Ammon's horn (tissue), 1 donor: ENCODE measurements at regions not wholly inside any gene's neighbourhood (a gene's known extent, or its start where the extent isn't known, plus 50 kb on each side); places are given as distances from the start of the nearest gene placed in this dataset.

ENCODE experiments used
- DNase-seq: peaks from one replicate; pipeline ENCODE4 v3.0.0-alpha.2; 2016; ENCODE audit warnings: low spot score

DNA sequence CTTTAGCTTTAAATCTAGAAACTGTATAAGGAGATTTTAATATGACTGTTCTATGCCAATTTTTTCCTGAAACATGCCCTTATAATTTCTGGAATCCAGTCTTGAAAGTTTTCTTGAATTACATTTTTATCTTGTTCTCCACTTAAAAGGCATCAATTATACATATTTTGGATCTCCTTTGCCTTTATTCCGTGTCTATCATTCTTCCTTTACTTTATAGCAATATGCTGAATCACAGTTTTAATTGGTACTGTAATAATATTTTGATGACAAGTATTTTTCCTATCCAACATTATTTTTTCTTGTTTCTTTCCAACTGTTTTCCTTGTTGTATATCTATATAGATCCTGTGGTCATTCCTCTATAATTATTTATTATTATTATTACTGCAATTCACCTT is 361.2 kb downstream of the PIK3R1 start:
- no peak for DNase-seq

DNA sequence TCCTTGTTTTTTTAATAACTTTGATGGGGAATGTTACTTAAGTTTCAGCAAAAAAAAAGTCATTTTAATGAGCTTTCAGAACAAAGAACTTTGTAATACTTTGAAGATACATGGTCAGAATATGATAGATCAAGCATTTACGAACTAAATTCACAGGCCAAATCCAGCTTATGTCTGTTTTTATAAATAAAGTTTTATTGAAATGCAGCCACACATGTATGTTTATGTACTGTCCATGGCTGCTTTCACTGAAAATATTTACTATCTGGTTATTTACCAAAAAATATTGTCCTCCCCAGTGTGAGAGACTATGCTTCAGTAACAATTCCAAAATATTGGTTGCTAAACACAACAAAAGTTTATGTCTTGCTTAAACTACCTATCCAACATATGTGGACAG is 366.7 kb downstream of the PIK3R1 start:
- no peak for DNase-seq

DNA sequence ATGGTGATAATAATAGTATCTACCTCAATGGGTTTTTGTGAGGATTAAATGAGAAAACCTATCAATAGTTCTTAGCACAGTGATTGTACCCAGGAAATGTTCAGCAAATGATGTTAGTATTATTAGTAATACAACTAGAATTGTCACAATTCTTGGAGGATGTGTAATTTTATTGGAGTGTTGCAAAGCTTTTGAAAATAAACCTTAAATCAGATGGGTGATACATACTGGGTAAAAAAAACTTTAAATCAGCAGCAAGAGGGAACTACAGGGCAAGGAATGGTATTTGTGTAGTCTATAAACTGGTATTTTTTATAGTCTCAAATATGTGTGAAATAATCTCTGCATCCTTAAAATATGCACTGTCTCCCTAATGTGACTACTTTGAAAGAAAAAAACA is 371.6 kb downstream of the PIK3R1 start:
- no peak for DNase-seq

DNA sequence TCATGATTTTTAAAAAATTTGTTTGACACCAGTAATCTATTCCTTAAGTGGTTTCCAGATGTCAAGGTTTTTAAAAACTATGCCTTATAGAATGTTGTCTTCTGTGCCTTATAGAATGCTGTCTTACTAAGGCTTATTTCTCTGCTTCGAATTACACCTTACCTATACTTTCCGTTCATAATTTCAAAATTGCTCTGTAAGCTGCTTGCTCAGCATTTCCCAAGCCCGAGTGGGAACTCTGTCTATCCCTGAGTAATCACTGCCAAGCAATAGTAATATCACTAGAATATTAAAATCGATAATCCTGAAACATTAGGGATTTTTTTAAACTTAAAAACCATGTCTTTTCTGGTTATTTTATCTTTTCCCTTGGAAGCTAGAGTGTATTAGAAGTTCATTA is 376.3 kb downstream of the PIK3R1 start:
- no peak for DNase-seq

DNA sequence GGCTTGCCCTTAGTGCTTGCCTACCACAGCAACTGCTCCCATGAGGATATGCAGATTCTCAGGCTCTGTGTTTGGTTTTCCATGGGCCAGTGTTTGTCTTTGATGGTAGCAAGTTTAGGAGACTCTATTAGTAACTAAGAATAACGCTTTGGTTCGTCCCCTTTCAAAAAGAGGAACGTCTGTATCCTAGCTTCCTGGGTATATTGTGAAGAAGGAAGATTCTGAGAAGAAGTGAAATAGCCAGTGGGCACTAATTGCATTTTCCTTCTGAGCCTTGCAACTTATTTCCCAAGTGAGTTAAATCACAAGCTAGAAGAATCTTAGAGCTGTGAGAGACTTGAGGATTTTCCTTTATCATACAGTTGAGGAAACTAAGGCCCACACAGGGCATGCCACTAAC is 376.8 kb downstream of the PIK3R1 start:
- DNase-seq: peak; percentile 17

DNA sequence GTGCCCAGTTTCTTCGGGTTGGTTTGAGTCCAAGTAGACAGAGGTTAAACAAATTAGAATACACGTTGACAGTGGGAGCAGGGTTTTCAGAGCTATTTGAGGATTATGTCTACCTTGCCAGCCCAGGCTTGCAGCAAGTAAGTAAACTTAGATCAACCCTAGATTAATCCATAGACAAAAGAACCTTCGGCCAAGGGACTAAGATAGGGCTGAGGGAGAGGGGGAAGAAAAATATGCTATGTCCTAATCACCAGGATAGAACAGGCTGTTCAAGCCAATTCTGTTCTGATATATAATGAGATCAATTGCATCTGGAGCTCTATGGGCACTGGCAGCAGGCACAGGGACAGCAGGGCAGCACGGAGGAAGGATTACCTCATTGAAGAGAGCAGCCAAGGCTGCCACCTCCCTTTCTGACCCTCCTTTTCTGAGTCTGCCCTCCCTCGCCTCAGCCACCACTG is 377.7 kb downstream of the PIK3R1 start:
- DNase-seq: no peak

DNA sequence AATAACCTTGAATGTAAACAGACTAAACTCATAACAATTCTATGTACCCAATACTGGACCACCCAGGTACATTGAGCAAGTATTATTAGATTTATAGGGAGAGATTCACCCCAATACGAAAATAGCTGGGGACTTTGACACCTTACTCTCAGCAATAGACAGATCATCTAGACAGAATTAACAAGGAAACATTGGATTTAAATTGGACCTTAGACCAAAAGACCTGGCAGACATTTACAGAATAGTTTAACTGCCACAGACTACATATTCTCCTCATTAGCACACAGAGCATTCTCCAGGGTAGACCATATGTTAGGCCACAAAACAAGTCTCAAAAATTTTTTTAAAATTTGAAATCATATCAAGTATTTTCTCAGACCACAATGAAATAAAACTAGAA is 397.4 kb downstream of the PIK3R1 start:
- no peak for DNase-seq

DNA sequence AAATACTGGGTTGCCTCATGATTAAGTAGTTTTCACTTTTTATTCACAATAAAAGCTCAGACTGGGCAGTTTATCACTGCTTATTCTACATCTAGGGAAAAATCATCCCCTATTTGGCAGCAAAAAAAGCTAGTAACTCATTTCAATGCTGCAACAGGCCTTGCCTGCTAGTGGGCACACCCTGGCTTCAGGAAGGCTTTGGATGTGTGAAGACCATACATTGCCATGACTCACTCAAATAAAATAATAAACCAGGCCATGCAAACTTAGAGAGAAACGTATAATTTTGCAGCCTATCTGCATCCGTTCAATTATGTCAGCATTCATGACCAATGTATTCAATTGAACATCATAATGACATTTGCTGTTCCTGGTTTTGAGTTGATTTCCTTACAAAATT is 402.9 kb downstream of the PIK3R1 start:
- DNase-seq: no peak

DNA sequence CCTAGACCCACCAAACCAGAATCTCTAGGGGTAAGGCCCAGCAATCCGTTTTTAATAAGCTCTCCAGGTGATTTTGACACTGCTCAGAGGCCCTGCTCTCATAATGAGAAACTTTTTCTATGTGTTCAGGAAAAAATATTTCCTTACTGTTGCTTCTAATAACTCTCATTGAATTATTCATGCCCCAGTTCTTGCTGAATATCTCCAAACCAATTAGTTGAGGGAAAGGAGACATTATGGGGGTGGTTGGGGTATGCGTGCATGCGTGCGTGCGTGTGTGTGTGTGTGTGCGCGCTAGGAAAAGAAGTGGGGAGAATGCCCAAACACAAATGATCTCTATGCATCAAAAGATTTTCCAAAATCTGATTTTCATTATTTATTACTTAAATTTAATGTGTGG is 411.4 kb downstream of the PIK3R1 start:
- no peak for DNase-seq

DNA sequence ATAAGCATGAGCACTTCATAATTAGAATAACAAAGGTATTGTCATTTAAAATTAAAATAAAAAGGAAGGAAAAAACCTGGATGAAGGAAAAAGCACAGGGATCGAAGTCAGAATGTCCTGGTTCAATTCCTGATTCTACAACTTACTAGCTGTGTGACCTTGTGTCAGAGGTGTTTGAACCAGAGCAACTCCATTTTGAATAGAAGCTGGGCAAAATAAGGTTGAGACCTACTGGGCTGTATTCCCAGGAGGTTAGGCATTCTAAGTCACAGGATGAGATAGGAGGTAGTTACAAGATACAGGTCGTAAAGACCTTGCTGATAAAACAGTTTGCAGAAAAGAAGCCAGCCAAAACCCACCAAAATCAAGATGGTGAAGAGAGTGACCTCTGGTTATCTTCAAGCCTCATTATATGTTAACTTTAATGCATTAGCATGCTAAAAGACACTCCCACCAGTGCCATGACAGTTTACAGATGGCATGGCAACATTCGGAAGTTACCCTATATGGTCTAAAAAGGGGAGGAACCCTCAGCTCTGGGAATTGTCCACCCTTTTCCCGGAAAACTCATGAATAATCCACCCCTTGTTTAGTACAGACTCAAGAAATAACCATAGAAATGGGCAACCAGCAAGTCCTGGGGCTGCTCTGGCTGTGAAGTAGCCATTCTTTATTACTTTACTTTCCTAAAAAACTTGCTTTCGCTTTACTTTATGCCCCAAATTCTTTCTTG is 412.7 kb downstream of the PIK3R1 start:
- DNase-seq: no peak

DNA sequence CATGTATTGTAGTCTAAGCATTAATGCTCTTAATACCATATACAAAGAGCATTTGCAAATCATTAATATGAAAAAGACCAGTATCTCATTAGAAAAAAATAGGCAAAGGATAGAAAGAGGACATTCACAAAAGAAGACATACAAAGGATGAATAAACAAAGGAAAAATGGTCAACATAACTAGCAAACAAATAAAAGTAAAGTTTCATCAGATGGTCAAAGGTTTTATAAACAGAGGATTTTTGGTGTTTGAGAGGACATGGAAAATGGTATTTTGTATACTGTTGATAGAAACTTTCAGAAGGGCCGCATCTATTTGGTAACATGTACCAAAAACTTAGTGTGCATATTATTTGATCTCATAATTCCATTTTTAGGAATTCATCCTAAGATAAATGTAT is 414.8 kb downstream of the PIK3R1 start:
- no peak for DNase-seq

DNA sequence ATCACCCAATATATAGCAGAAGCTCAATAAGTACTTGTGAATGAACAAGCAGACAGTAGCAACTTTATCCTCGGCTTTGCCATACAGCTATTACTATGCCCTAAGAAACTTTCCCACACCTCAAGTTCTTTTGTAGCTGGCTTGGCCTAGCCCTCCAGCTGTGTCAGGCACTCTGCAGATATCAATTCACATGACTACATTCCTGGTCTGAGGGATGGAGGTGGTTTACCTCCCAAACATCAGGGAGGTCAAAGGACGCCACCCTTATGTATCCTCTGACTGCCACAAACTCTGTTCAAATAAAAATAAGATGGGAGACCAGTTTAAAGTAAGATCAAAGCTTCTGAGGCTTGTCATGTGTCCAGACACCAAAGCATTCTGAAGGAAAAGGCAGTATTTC is 416.3 kb downstream of the PIK3R1 start:
- no peak for DNase-seq

DNA sequence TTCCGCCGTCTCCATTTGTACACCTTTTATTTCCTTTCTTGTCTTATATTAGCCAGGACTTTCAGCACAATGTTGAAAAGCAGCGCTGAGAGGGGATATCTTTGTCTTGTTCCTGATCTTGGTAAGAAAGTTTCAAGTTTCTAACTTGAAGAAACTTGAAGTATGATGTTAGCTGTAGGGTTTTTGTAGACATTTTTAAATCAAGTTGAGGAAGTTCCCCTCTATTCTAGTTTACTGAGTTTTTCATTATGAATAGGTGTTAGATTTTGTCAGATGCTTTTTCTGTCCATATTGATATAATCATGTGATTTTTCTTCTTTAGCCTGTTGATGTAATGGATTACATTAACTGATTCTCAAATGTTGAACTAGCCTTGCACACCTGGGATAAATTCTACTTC is 425.7 kb downstream of the PIK3R1 start:
- no peak for DNase-seq

DNA sequence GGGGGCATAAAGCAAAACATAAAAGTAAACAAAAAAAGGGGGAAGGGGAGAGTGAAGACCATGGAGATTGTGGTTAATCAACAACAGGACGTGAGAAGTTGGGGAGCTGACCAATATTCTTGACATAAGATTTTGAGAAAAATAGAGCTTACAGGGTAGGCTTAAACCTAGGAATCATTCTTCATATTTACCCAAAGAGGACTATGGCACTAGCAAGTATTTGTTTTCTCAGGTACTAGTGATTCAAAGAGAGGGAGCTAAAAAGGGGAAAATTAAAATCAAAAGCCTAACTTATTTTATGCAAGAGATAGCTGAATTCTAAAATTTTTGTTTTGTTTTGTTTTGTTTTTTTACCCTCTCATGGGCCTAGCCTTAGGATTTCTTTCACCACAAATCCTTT is 427.5 kb downstream of the PIK3R1 start:
- no peak for DNase-seq

DNA sequence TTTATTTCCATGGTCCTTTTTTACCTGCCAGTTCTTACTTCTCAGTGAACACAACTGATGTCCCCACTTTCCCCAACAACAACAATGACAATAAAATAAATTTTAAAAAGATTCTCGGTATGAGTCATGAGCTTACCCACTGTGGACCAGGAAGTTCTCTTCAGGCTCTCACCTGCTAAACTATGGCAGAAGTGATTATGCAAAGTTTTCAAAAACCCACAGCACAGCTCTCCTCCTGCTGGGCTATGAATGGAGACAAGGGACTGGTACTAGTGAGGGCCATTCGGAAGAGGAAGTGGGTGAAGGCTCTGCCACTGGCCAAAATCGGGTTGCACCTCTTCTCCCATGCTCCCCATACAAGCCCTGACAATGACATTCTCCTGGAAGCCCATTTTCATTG is 429.4 kb downstream of the PIK3R1 start:
- DNase-seq: no peak

DNA sequence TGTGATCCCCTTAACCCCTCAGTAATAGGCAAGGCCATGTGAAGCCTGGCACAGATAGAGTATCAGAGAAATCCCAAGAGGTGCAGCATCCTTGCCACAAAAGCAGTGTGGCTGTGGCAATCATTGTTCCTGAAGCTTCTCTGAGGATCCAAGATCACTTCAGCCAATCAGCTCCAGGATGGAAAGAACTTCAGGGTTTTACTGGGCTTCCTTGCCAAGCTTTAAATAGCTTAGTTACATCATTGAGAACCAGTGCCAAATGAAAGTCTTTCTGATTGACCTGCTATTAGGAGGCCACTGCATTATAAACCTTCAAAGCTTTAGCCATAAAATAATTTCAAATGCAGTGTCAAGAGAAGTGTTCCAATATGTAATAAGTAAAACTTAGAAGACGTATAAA is 430.6 kb downstream of the PIK3R1 start:
- no peak for DNase-seq

DNA sequence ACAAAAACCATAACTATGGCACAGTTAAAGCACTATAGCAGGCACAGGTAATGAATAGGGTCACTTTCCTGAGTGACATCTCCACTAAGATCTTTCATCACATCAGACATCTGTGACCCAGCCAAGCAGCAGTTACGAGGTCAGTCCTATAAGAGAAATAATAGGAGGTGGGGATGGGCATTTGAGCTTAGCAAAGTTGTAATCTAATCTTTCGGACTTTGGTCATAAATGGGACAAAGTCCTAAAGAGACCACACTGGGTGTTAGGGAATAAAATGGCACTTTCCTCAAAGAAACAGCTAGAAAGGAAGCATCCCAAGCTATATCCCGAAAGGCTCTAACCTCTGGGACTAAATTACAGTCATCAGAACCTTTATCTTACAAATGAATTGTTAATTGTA is 432.2 kb downstream of the PIK3R1 start:
- no peak for DNase-seq

DNA sequence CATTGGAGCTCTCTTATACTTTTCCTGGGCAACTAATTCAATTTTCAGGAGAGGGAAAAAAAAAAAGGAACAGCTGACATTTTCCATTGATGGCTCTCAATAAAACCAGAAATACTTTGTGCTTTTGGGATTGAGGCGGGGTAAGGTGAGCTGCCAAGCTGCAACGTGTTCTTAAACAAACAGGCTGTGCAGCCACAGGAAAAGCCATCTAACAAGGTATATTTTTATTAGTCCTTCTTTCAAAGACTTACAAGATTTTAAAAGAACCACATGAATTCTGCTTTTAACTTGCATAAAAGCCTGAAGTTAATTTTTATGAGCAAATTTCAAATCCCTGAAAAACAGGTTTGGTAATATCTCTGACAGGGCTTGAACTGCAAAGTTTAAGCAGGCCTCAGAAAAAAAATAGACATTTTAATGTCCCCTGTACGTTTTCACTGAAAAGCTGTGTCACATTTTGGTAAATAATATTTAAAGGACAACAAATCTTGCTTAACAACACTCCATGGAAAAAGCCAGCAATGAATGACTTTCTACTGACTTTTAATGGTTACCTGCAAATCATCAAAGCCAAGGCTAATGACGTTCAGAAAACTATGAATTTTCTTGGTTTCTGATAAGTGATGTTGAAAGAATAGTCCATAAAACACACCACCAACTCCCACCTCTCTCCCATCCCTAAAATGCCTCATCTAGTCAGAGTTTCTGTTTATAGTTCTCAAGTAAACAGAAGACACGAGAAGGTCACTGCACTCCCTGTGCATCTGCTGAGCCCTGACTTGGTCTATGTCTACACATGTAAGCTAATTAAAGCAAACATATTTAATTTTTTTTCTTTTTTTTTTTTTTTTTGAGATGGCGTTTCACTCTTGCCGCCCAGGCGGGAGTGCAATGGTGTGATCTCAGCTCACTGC is 433.6 kb downstream of the PIK3R1 start:
- DNase-seq: no peak

DNA sequence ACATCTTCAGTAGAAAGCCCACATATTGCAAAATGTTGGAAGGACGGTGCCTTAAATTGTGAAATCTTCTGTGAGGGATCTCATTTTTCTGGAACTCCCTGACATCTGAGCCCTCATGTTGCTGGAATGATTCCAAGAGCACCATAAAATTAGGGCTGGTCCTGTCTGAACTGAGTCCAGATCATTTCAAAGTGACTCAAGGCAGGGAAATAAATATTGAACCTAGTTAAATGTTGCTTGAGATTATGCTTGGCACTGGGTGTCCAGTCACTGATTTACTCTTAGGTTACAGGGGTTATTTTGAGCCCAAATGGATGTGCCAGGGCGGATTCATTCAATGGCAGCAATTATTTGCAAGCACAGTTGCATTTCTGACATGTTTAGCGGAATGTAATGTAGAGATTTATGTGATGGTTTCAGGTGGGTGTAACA is 437.0 kb downstream of the PIK3R1 start:
- DNase-seq: no peak

DNA sequence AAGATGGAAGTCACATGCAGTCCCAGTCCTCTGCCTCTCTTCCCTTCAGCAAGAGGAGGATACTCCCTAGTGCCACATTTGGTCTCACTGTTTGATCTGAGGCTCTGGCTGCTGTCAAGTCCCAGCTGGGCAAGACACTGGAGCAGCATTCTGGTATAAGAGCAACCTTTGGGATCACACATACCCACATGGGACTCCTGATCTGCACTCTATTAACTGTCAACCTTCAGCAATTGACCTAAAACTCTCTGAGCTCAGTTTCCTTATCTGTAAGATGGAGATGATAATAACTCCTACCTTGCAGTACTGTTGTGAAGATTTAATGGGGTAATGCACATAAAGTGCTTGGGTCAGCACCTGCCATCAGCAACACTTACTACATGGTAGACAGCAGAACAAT is 437.9 kb downstream of the PIK3R1 start:
- no peak for DNase-seq

DNA sequence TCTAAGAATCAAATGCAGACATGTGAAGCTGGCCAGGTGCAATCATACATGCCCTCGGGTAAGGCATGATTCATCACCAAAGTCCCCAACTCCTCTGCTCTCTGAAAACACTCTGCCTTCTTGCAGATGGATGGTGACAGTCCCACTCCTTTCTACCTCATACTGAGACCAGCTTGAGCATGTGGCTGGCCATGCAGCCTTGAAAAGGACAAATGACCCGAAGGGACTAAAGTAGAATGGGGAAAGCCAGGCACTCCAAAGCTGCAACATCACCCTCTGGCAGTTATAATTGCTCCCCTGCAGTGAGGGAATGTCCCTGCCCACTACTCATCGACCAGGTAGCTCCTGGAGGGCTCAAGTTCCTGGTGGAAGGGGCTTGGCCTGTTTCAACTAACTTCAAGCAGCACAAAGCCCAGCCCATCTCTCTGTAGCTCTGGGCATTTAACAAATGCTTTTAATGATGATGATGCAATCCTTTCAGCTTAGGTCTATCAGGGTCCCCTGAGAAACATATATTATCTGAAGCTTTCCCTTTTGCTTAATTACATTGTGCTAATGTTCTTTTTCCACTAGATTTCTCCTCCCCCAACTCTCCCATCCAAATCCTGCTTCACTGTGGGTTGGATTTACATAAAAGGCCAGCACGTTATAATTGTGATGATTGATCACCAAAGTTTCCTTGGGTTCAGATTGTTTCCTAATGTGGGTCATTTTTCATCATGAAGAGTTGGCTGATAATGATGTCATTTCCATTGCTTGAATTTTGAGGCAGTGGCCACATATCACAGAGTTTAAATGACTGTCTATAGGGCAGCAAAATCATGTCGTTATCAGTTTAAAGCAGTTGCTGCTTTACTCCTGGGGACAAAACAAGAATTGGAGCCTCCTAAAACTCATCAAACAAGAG is 436.5 kb upstream of the SLC30A5 start:
- no peak for DNase-seq

DNA sequence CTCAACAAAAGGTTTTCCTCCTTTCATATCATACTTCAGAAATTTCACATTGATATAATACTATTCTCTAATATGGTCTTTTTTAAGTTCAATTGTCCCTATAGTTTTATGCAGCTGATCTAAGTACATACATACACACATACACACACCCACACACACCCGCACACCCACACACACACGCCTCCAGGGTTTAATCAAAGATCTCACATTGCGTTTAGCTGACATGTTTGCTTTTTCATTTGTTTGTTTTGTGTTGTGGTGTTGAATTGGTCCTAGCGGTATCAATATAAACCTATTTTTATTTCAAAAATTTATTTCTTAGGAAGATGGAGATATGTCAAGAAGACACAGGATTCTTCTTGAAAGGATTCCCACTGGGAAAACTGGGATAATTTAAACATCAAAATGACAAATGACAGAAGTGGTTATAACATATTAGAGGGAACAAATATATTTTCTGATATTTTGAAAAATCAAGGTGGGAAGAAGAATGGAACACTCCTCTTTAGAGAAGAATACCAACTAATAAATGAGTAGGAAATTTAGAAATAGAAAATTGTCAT is 434.9 kb upstream of the SLC30A5 start:
- no peak for DNase-seq
